H9 (cell line): ENCODE measurements at regions not wholly inside any gene's neighbourhood (a gene's known extent, or its start where the extent isn't known, plus 50 kb on each side); places are given as distances from the start of the nearest gene placed in this dataset.

ENCODE experiments used
- DNase-seq: peaks from one replicate; pipeline ENCODE4 v3.0.0-alpha.2; 2017
- H2AFZ ChIP-seq: one replicate; pipeline ENCODE4 v1.6.1; 2013; ENCODE audit warnings: mild to moderate bottlenecking, low read length, control low read depth, moderate library complexity
- H2AK5ac ChIP-seq: 2 replicates; pipeline ENCODE4 v1.6.1; 2013; ENCODE audit warnings: low read length, control low read depth, mixed read lengths; ENCODE audit not compliant: insufficient read length
- H2BK120ac ChIP-seq: one replicate; pipeline ENCODE4 v1.6.1; 2013; ENCODE audit warnings: low read depth, mild to moderate bottlenecking, low read length, control low read depth, inconsistent platforms; ENCODE audit not compliant: poor library complexity, severe bottlenecking
- H2BK12ac ChIP-seq: 2 replicates; pipeline ENCODE4 v1.6.1; 2013; ENCODE audit warnings: low read length, control low read depth, mixed read lengths, low read depth; ENCODE audit not compliant: insufficient read length
- H2BK15ac ChIP-seq: 2 replicates; pipeline ENCODE4 v1.6.1; 2013; ENCODE audit warnings: low read depth, low read length, control low read depth
- H2BK20ac ChIP-seq: one replicate; pipeline ENCODE4 v1.6.1; 2013; ENCODE audit warnings: low read depth, mild to moderate bottlenecking, low read length, control low read depth, inconsistent platforms; ENCODE audit not compliant: poor library complexity, severe bottlenecking
- H2BK5ac ChIP-seq: 2 replicates; pipeline ENCODE4 v1.6.1; 2013; ENCODE audit warnings: low read length, control low read depth, mixed read lengths; ENCODE audit not compliant: insufficient read length
- H3K14ac ChIP-seq: 2 replicates; pipeline ENCODE4 v1.6.1; 2013; ENCODE audit warnings: low read length, control low read depth; ENCODE audit not compliant: insufficient read depth
- H3K18ac ChIP-seq: 2 replicates; pipeline ENCODE4 v1.6.1; 2013; ENCODE audit warnings: low read depth, mild to moderate bottlenecking, mixed read lengths, low read length, control low read depth; ENCODE audit not compliant: insufficient read length
- H3K23ac ChIP-seq: 2 replicates; pipeline ENCODE4 v1.6.1; 2013; ENCODE audit warnings: low read length, control low read depth, mixed read lengths, low read depth; ENCODE audit not compliant: insufficient read length
- H3K23me2 ChIP-seq: 2 replicates; pipeline ENCODE4 v1.6.1; 2013; ENCODE audit warnings: low read depth, mild to moderate bottlenecking, mixed read lengths, low read length, control low read depth; ENCODE audit not compliant: insufficient read length, poor library complexity, severe bottlenecking
- H3K27ac ChIP-seq: 2 replicates; pipeline ENCODE4 v1.5.1; 2013; ENCODE audit warnings: low read length, control low read depth, mixed read lengths, low read depth; ENCODE audit not compliant: insufficient read length
- H3K27me3 ChIP-seq: 2 replicates; pipeline ENCODE4 v1.6.1; 2013; ENCODE audit warnings: low read length, control low read depth, inconsistent platforms; ENCODE audit not compliant: insufficient read depth
- H3K4ac ChIP-seq: 2 replicates; pipeline ENCODE4 v1.6.1; 2013; ENCODE audit warnings: low read depth, mild to moderate bottlenecking, control low read depth, inconsistent platforms, low read length, moderate library complexity
- H3K4me1 ChIP-seq: 2 replicates; pipeline ENCODE4 v1.6.1; 2013; ENCODE audit warnings: low read length, control low read depth, inconsistent platforms; ENCODE audit not compliant: insufficient read depth
- H3K4me2 ChIP-seq: 2 replicates; pipeline ENCODE4 v1.6.1; 2013; ENCODE audit warnings: low read length, control low read depth, mixed read lengths; ENCODE audit not compliant: insufficient read length, insufficient read depth
- H3K56ac ChIP-seq: 2 replicates; pipeline ENCODE4 v1.6.1; 2013; ENCODE audit warnings: low read depth, mild to moderate bottlenecking, mixed read lengths, low read length, control low read depth; ENCODE audit not compliant: insufficient read length
- H3K79me1 ChIP-seq: 2 replicates; pipeline ENCODE4 v1.6.1; 2013; ENCODE audit warnings: low read depth, mild to moderate bottlenecking, moderate library complexity, low read length, control low read depth, inconsistent platforms; ENCODE audit not compliant: insufficient read depth, poor library complexity, severe bottlenecking
- H3K79me2 ChIP-seq: 2 replicates; pipeline ENCODE4 v1.6.1; 2013; ENCODE audit warnings: low read length, control low read depth, inconsistent platforms; ENCODE audit not compliant: insufficient read depth
- H3K9ac ChIP-seq: 2 replicates; pipeline ENCODE4 v1.6.1; 2013; ENCODE audit warnings: low read length, control low read depth, mixed read lengths; ENCODE audit not compliant: insufficient read length; ENCODE audit errors: extremely low read depth
- H3K9me3 ChIP-seq: one replicate; pipeline ENCODE4 v1.6.1; 2013; ENCODE audit warnings: low read depth, low read length, inconsistent platforms; ENCODE audit not compliant: control insufficient read depth
- H3T11ph ChIP-seq: one replicate; pipeline ENCODE4 v1.6.1; 2013; ENCODE audit warnings: mild to moderate bottlenecking, low read length, control low read depth, inconsistent platforms
- H4K20me1 ChIP-seq: one replicate; pipeline ENCODE4 v1.6.1; 2013; ENCODE audit not compliant: control insufficient read depth, insufficient read length, insufficient read depth
- H4K5ac ChIP-seq: 2 replicates; pipeline ENCODE4 v1.6.1; 2013; ENCODE audit warnings: low read depth, mild to moderate bottlenecking, mixed read lengths, low read length, control low read depth; ENCODE audit not compliant: insufficient read length
- H4K8ac ChIP-seq: replicated peaks from 2 replicates; pipeline ENCODE4 v1.6.1; 2013; ENCODE audit warnings: low read length, control low read depth, mixed read lengths, low read depth; ENCODE audit not compliant: insufficient read length
- H4K91ac ChIP-seq: 2 replicates; pipeline ENCODE4 v1.6.1; 2013; ENCODE audit warnings: low read depth, mild to moderate bottlenecking, moderate library complexity, mixed read lengths, low read length, control low read depth; ENCODE audit not compliant: insufficient read length
- H3K27ac Mint-ChIP-seq, 3 experiments: 2 replicates in 2 of 3; 3 replicates in 1 of 3; pipeline ENCODE4 v1.8.0; 2020 to 2021; ENCODE audit warnings: mixed read lengths in 3 of 3, mild to moderate bottlenecking in 1 of 3, moderate library complexity in 1 of 3
- H3K27me3 Mint-ChIP-seq: 2 replicates; pipeline ENCODE4 v1.8.0; 2021; ENCODE audit warnings: low read depth, mild to moderate bottlenecking, moderate library complexity, mixed read lengths
- H3K36me3 Mint-ChIP-seq, 3 experiments: 2 replicates in 2 of 3; 3 replicates in 1 of 3; pipeline ENCODE4 v1.8.0; 2020 to 2021; ENCODE audit warnings: low read depth in 3 of 3, mixed read lengths in 3 of 3; ENCODE audit not compliant: insufficient read depth in 1 of 3
- H3K4me1 Mint-ChIP-seq, 2 experiments: 2 replicates each; pipeline ENCODE4 v1.8.0; 2020; ENCODE audit warnings: mixed read lengths in 2 of 2
- H3K4me3 Mint-ChIP-seq, 2 experiments: 2 replicates in 1 of 2; 3 replicates in 1 of 2; pipeline ENCODE4 v1.8.0; 2020 to 2021; ENCODE audit warnings: mild to moderate bottlenecking in 2 of 2, mixed read lengths in 2 of 2, moderate library complexity in 1 of 2
- H3K9me3 Mint-ChIP-seq, 2 experiments: 2 replicates in 1 of 2; 3 replicates in 1 of 2; pipeline ENCODE4 v1.8.0; 2020; ENCODE audit warnings: mild to moderate bottlenecking in 2 of 2, mixed read lengths in 2 of 2, moderate library complexity in 1 of 2
- WGBS: extraction: QIAGEN DNeasy Blood & Tissue Kit; methylation state at CpG from one replicate; pipeline ENCODE4 v1.1.7; 2013; ENCODE audit warnings: missing lambda C conversion rate, low lambda C conversion rate, mixed read lengths; ENCODE audit not compliant: insufficient read length; ENCODE audit errors: extremely low coverage; 5-methylcytosine and 5-hydroxymethylcytosine counted together
- TF ChIP-seq, protein P1 (sequence below): fragments of 200-600 bp; sonication (generic); conservative IDR thresholded peaks from 3 replicates; pipeline ENCODE4 v1.8.0; 2021; ENCODE audit warnings: antibody characterized with exemption, mild to moderate bottlenecking

DNA sequence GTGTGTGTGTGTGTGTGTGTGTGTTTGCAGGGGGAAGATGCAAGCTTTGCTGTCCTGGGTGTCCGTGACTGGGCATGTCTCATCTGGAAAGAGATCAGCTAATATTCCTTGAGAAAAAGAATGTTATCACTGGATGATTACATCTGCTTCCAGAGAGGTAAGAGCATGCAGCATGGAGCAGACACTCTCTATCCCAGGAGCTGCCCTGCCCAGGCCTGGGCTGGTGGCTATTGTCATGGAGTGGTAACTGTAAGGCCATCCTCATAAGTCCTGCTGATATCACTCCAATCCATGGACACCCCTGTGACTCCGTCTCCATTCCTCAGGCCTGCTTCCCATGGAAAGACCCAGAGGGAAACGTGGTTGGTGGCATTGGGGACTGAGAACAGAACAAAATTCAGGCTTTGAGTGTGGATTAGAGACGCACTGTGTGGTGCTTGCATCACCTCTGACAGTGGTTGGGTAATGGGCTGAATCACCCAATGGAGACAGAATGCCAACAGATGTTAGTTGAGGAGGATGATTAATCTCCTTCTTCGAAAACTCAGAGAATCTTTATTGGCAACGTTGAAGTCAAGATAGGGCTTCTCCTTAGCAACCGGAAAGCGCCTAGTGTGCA is 52.0 kb upstream of the KCNIP1 start:
- peaks cover 4 to 10% (median 9%) of the 10 kb centered on the region in 3 experiments; a peak in 5 of 7 replicates for H3K36me3 Mint-ChIP-seq

More for the DNA sequence above, 52.0 kb upstream of the KCNIP1 start:
- Histone ChIP-seq H3K18ac (no peak overlapping the region), H4K5ac (no peak overlapping the region), H2AK5ac (no peak overlapping the region), H3K23me2 (no peaks in the 10 kb centered on the region), H2BK120ac (no peak overlapping the region), H3K27me3 (no peaks in the 10 kb centered on the region), H3K79me1 (no peaks in the 10 kb centered on the region), H4K20me1 (no peaks in the 10 kb centered on the region), H4K91ac (no peak overlapping the region), H3K23ac (no peak overlapping the region), H3K9me3 (no peaks in the 10 kb centered on the region), H3K4ac (no peak overlapping the region), H3T11ph (no peak overlapping the region), H3K56ac (no peak overlapping the region), H2BK12ac (no peak overlapping the region), H3K4me1 (peaks cover 8% of the 10 kb centered on the region; the same call in 1 of the 2 replicates), H3K9ac (no peak overlapping the region), H4K8ac (no peak overlapping the region), H3K14ac (no peak overlapping the region), H2BK5ac (no peak overlapping the region), H2BK20ac (no peak overlapping the region), H3K79me2 (no peaks in the 10 kb centered on the region), H2AFZ (no peak overlapping the region), H2BK15ac (no peak overlapping the region), H3K27ac (no peak overlapping the region), H3K4me2 (no peak overlapping the region)
- TF ChIP-seq, protein P1, sequence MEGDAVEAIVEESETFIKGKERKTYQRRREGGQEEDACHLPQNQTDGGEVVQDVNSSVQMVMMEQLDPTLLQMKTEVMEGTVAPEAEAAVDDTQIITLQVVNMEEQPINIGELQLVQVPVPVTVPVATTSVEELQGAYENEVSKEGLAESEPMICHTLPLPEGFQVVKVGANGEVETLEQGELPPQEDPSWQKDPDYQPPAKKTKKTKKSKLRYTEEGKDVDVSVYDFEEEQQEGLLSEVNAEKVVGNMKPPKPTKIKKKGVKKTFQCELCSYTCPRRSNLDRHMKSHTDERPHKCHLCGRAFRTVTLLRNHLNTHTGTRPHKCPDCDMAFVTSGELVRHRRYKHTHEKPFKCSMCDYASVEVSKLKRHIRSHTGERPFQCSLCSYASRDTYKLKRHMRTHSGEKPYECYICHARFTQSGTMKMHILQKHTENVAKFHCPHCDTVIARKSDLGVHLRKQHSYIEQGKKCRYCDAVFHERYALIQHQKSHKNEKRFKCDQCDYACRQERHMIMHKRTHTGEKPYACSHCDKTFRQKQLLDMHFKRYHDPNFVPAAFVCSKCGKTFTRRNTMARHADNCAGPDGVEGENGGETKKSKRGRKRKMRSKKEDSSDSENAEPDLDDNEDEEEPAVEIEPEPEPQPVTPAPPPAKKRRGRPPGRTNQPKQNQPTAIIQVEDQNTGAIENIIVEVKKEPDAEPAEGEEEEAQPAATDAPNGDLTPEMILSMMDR: no peak
- no peak overlapping the region for H3K27ac Mint-ChIP-seq
- H3K9me3 Mint-ChIP-seq: peaks cover 16% of the 10 kb centered on the region in 2 experiments
- peaks cover 10% of the 10 kb centered on the region; the same call in 1 of the 2 replicates for H3K27me3 Mint-ChIP-seq
- no peak for DNase-seq
- peaks cover 14 to 19% of the 10 kb centered on the region in 2 experiments for H3K4me1 Mint-ChIP-seq
- no peak overlapping the region for H3K4me3 Mint-ChIP-seq
- WGBS: no CpG with 5 or more reads among the region's 8 CpGs
